ENCODE measurements at regions not wholly inside any gene's neighbourhood (a gene's known extent, or its start where the extent isn't known, plus 50 kb on each side); places are given as distances from the start of the nearest gene placed in this dataset.
"Not testable (repeated sequence)": the region's sequence is repeated elsewhere in the genome, so short reads cannot be mapped to it uniquely, and the experiment has no call there.

GRCh38 chr2:8606649-8607550, 75.0 kb upstream of the ID2 start:
- no peak for DNase-seq

GRCh38 chr2:8607606-8608005, 74.2 kb upstream of the ID2 start:
- no peak for DNase-seq

GRCh38 chr2:8608411-8608954, 73.4 kb upstream of the ID2 start:
- DNase-seq = no peak

GRCh38 chr2:8609357-8609811, 72.5 kb upstream of the ID2 start:
- DNase-seq = no peak

GRCh38 chr2:8610775-8611174, 71.1 kb upstream of the ID2 start:
- not testable (repeated sequence) for DNase-seq

- DNase-seq = no peak
These were observed 70.6 kb upstream of the ID2 start for GRCh38 chr2:8611246-8611645.

GRCh38 chr2:8611700-8612099, 70.2 kb upstream of the ID2 start:
- DNase-seq = no peak

- no peak for DNase-seq
These were observed 69.1 kb upstream of the ID2 start for GRCh38 chr2:8612734-8613179.

- DNase-seq = not testable (repeated sequence)
These were observed 68.5 kb upstream of the ID2 start for GRCh38 chr2:8613207-8613999.

GRCh38 chr2:8614646-8615045, 67.2 kb upstream of the ID2 start:
- no peak for DNase-seq

GRCh38 chr2:8615252-8615575, 66.6 kb upstream of the ID2 start:
- DNase-seq = no peak

GRCh38 chr2:8615576-8616281, 66.1 kb upstream of the ID2 start:
- DNase-seq = no peak

- no peak for DNase-seq
These were observed 64.8 kb upstream of the ID2 start for GRCh38 chr2:8617048-8617447.

GRCh38 chr2:8617590-8617989, 64.3 kb upstream of the ID2 start:
- no peak for DNase-seq

- DNase-seq = no peak
These were observed 62.8 kb upstream of the ID2 start for GRCh38 chr2:8619071-8619470.

GRCh38 chr2:8620611-8621382, 61.1 kb upstream of the ID2 start:
- DNase-seq = no peak

GRCh38 chr2:8622199-8622911, 59.5 kb upstream of the ID2 start:
- DNase-seq = no peak

GRCh38 chr2:8622924-8623465, 58.9 kb upstream of the ID2 start:
- no peak for DNase-seq

GRCh38 chr2:8623576-8623957, 58.3 kb upstream of the ID2 start:
- DNase-seq = no peak

GRCh38 chr2:8623958-8624591, 57.8 kb upstream of the ID2 start:
- no peak for DNase-seq

GRCh38 chr2:8624855-8625398, 56.9 kb upstream of the ID2 start:
- no peak for DNase-seq
